ENCODE measurements at regions not wholly inside any gene's neighbourhood (a gene's known extent, or its start where the extent isn't known, plus 50 kb on each side); places are given as distances from the start of the nearest gene placed in this dataset.

- H2BK15ac ChIP-seq (ENCODE audit: low read length) = no peak overlapping the region
- H3K27me3 ChIP-seq (replicated peaks in 1 of 4; ENCODE audit: control insufficient read depth in 3 of 4, extremely low read depth in 1 of 4, insufficient read depth in 3 of 4, low read length in 3 of 4) = no peaks in the 10 kb centered on the region
- H4K5ac ChIP-seq (ENCODE audit: insufficient read length, low read depth, low read length) = no peak overlapping the region
- DNase-seq (ENCODE audit: low read depth in 1 of 2, low spot score in 2 of 2) (no peak), FAIRE-seq (no peak)
- H3K4ac ChIP-seq (replicated peaks; ENCODE audit: insufficient read length, low read depth, low read length) = no peak overlapping the region
- H3K9me3 ChIP-seq (ENCODE audit: insufficient read depth in 2 of 2, low read depth in 1 of 2, low read length in 1 of 2) = no peaks in the 10 kb centered on the region
- H3K79me2 ChIP-seq (ENCODE audit: control insufficient read depth in 1 of 2, insufficient read depth in 2 of 2, low read length in 2 of 2) = no peaks in the 10 kb centered on the region
- no peaks in the 10 kb centered on the region; the same call in 1 of the 2 replicates for H3K23me2 ChIP-seq (ENCODE audit: low read depth, low read length)
- H3K79me1 ChIP-seq (ENCODE audit: low read depth, low read length) = no peaks in the 10 kb centered on the region
- no peak overlapping the region for H4K91ac ChIP-seq (replicated peaks; ENCODE audit: insufficient read length, low read length)
- H2BK5ac ChIP-seq (ENCODE audit: low read depth, low read length) = no peak overlapping the region
- no peak overlapping the region for H2AK5ac ChIP-seq (ENCODE audit: low read depth, low read length)
- H4K20me1 ChIP-seq (replicated peaks in 1 of 2; ENCODE audit: control insufficient read depth in 1 of 2, insufficient read depth in 2 of 2, low read length in 2 of 2) = no peaks in the 10 kb centered on the region
- no peak overlapping the region for H3K18ac ChIP-seq (ENCODE audit: extremely low read depth, low read length)
- H3K4me1 ChIP-seq (replicated peaks in 1 of 4; ENCODE audit: control insufficient read depth in 3 of 4, insufficient read depth in 4 of 4, low read length in 3 of 4) = no peaks in the 10 kb centered on the region
- no peak overlapping the region for H3K14ac ChIP-seq (ENCODE audit: insufficient read length)
- no peak overlapping the region for H3K4me3 ChIP-seq (ENCODE audit: extremely low read depth in 1 of 4, insufficient read depth in 2 of 4, low read depth in 3 of 4, low read length in 4 of 4)
- ChIA-PET POLR2A (ENCODE audit: partially characterized antibody) (no interaction called here), CTCF (ENCODE audit: partially characterized antibody) (interaction anchor here (0.6 kb wide), 1 partner anchor 20 kb away, joined by 3 read pairs; no protein-coding TSS in a partner anchor)
- no peak overlapping the region for H3K27ac ChIP-seq (ENCODE audit: low read depth, low read length)
- no peak overlapping the region for H2BK120ac ChIP-seq (replicated peaks; ENCODE audit: low read depth, low read length)
- no peak overlapping the region for H3K23ac ChIP-seq (ENCODE audit: insufficient read length)
- no peak overlapping the region for H3K56ac ChIP-seq (replicated peaks; ENCODE audit: insufficient read length, low read depth, low read length)
- H3K9ac ChIP-seq (replicated peaks in 1 of 4; ENCODE audit: extremely low read depth in 1 of 4, low read depth in 3 of 4, low read length in 3 of 4) = no peak overlapping the region
- no peak overlapping the region for H3K4me2 ChIP-seq (ENCODE audit: insufficient read depth in 1 of 2, low read depth in 2 of 2, low read length in 2 of 2)
- no peak overlapping the region for H2AFZ ChIP-seq (ENCODE audit: low read length)
- 90% methylated on average over 6 of the region's 6 CpGs; no CpG with 5 or more reads in 1 of the 2 experiments for WGBS, 2 experiments (ENCODE audit: extremely low coverage in 1 of 2, insufficient coverage in 1 of 2, insufficient read length in 1 of 2, insufficient replicate concordance in 2 of 2, low coverage in 1 of 2, low lambda C conversion rate in 2 of 2, missing lambda C conversion rate in 1 of 2)
- H2BK12ac ChIP-seq (ENCODE audit: low read depth, low read length) = no peak overlapping the region
- H2BK20ac ChIP-seq (ENCODE audit: low read length) = no peak overlapping the region
- no peak overlapping the region for H4K8ac ChIP-seq (ENCODE audit: extremely low read depth, insufficient read depth, low read length)
- H3K36me3 ChIP-seq (ENCODE audit: control insufficient read depth in 2 of 4, insufficient read depth in 4 of 4, low read length in 3 of 4) = no peaks in the 10 kb centered on the region
- TF ChIP-seq GTF2F1 (IDR thresholded peaks at IDR 0.05; ENCODE audit: borderline replicate concordance, low read depth, low read length) (no peak), SIX5 (IDR thresholded peaks at IDR 0.05; ENCODE audit: low read depth, low read length) (no peak), ATF2 (IDR thresholded peaks at IDR 0.05; ENCODE audit: low read length) (no peak), SIN3A (conservative IDR thresholded peaks at IDR 0.05 in 1 of 2, IDR thresholded peaks at IDR 0.05 in 1 of 2; ENCODE audit: low read depth in 1 of 2, low read length in 2 of 2) (no peak), BACH1 (IDR thresholded peaks at IDR 0.05; ENCODE audit: low read length) (no peak), FOSL1 (IDR thresholded peaks at IDR 0.05; ENCODE audit: insufficient read depth, low read depth, low read length) (no peak), CBX8 (IDR thresholded peaks at IDR 0.05; ENCODE audit: borderline replicate concordance, low read depth, low read length) (no peak), KDM1A (IDR thresholded peaks at IDR 0.05; ENCODE audit: borderline replicate concordance, low read length) (no peak), JUND (IDR thresholded peaks at IDR 0.05; ENCODE audit: low read length) (no peak), POLR2AphosphoS5 (IDR thresholded peaks at IDR 0.05; ENCODE audit: low read depth, low read length) (no peak)
- TF ChIP-seq, protein P1, sequence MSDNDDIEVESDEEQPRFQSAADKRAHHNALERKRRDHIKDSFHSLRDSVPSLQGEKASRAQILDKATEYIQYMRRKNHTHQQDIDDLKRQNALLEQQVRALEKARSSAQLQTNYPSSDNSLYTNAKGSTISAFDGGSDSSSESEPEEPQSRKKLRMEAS (IDR thresholded peaks at IDR 0.05) = no peak
- TF ChIP-seq, protein P2, sequence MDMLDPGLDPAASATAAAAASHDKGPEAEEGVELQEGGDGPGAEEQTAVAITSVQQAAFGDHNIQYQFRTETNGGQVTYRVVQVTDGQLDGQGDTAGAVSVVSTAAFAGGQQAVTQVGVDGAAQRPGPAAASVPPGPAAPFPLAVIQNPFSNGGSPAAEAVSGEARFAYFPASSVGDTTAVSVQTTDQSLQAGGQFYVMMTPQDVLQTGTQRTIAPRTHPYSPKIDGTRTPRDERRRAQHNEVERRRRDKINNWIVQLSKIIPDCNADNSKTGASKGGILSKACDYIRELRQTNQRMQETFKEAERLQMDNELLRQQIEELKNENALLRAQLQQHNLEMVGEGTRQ (IDR thresholded peaks at IDR 0.05; ENCODE audit: low read length) = no peak
Observed at GRCh38 chr3:117657278-117657677, 947.7 kb downstream of the TUSC7 start.
